ENCODE measurements at regions not wholly inside any gene's neighbourhood (a gene's known extent, or its start where the extent isn't known, plus 50 kb on each side); places are given as distances from the start of the nearest gene placed in this dataset.
"Not testable (repeated sequence)": the region's sequence is repeated elsewhere in the genome, so short reads cannot be mapped to it uniquely, and the experiment has no call there.

DNA sequence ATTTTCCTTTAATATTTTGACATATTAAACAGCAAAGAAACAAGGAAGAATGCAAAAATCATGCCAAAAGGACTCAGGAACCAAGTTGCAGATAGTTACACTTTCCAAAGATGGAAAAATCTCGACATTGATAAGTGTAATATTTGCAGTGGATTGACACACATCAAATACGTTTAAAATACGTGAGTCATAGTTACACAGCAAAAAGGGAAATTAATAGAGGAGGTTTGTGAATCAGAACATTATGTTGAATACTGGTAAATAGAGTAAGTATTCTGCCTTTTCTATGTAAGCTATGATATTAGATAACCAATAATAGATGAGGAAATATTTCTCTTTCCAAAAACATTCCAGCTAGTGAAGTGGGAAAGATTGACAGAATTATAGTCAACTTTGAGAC, 1761.3 kb upstream of the IGFBP7 start:
- no peak for DNase-seq

- no peak for DNase-seq
Measured at GRCh38 chr4:58849026-58849425, 1738.8 kb upstream of the IGFBP7 start.

DNA sequence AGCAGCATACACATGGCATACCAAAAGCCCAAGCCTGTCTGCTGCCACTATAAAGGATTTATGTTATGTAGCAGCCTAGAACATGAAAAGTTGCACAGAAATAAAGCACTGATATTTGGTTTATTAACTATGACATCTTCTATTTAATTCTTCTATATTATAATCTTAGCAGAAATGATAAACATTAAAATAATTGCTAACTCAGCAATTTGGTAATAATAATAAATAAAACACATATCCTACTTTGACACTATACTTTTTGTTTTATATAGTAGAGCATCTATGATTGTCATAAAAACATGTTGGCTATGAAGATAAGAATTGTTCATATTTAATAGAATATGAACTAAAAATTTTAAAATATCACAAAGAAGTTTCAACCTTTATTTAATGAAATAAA, 1733.3 kb upstream of the IGFBP7 start:
- DNase-seq, result no peak

GRCh38 chr4:58833126-58833525, 1722.9 kb upstream of the IGFBP7 start:
- DNase-seq, result no peak

DNA sequence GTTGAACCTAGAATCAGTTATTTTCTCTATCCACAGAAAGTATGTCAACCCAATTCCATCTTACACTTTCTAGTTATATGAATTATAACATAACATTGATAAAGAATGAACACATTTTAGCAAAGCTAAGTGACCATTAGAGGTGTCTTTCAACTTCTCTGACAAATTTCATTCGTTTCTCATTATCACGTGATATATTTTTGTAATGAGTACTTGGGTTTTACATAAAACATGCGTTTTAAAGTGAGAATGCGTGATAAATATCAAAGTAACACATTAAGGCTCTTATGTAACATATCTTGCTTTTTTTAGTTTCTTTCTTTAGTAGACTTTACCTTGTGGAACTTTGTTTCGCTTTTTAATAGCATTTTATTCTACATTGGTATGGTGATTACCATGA, 1715.1 kb upstream of the IGFBP7 start:
- no peak for DNase-seq

DNA sequence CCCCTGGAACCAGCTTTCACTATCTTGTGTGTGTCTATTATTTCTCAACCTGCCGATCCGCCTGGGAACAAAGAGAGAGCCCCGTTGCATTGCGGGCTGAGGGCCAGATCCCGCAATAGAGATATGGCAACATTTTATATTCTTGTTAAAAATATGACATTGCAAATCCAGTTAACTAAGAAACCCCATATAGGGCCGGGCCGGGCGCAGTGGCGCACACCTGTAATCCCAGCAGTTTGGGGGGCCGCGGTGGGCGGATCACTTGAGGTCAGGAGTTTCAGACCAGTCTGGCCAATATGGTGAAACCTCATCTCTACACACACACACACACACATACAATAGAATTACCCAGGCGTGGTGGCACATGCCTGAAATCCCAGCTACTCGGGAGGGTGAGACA, 1708.4 kb upstream of the IGFBP7 start:
- not testable (repeated sequence) for DNase-seq

DNA sequence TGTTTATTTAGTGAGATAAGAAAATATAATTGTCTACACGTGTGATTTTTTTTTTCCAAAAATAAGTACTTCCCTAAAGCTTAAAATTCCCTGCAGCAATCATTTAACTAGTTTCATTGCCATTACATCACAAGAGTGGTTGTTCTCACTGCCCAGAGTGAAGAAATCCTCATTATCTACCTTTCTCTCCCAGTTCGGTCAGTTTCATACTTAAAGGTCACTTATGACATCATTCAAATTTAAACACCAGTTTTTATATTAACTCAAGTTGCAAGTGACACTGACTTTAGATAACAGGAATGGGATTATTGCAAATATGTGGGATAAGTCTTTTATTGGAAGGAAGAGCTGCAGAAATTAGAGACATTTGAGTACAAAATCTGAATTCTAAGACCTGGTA, 1699.8 kb upstream of the IGFBP7 start:
- no peak for DNase-seq

DNA sequence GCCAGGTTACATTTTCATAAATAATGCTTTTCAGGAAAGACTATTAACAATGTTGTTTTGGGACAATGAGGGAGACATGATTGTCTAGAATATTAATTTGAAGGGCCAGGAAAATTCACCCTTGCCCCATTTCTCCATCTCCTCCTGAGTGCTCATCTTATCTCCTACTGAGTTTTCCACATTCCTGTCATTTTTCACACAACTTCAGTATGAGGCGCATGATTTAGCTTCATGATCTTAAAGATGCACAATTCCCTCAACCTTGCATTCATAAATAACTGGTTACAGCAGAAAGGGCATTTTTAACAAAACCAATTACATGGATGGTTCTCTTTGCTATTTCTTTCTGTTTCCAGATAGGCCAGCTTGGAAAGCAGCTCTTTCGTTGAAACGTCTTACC, 1699.2 kb upstream of the IGFBP7 start:
- DNase-seq, result no peak

- no peak for DNase-seq
Measured at GRCh38 chr4:58808817-58809216, 1698.6 kb upstream of the IGFBP7 start.

GRCh38 chr4:58807843-58808615, 1697.8 kb upstream of the IGFBP7 start:
- no peak for DNase-seq

DNA sequence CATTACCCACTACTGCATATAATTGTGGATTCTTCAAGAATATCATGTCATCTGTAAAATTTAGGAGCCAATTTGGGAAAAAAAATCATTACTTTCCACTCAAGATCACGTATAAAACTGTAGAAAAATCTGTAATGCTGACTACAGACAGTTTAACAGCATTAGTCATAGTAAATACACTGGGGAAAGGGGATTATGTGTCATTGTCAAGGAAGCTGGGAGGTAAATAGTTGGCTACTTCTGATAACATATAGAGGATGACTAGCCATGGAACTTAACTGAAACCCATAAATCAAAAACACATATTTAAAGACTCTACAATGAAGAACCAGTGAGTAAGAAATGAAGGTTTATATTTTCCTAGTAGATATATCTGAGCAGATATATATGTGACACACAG, 1666.4 kb upstream of the IGFBP7 start:
- DNase-seq, result no peak

DNA sequence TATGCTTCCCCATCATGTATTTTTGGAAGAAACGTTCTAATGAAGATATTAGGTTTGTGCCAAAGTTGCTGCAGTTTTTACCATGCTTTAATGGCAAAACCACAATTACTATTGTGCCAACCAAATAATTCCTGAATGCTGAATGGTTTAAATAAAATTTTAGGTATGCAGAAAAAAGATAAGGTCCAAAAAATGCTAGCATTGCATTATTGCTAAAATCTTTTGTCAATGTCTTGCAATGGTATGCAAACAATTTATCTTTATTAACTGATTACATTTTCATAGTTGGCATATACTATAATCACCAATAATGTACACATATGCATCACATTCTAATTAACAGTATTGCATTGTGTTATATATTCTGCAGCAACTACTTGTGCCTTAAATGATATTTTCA, 1657.4 kb upstream of the IGFBP7 start:
- DNase-seq, result no peak

DNA sequence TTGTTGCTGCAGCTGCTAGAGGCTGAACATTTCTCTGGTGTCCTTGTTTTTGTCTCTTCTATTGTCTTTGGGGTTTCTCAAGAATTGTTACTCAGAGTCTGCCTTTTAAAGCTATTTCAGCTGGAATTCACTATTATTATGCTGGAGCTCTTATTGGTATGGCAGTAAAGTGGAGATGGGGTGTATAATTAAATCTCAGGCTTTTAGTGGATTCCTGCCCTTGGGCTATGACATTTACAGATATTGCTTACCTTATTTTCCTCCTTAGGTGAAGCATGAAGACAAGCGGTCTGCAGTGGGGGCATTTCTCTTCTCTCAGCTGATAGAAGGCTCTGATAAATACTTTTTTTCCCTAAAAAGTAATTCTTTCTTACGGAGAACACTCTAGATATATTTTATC, 1656.6 kb upstream of the IGFBP7 start:
- no peak for DNase-seq

DNA sequence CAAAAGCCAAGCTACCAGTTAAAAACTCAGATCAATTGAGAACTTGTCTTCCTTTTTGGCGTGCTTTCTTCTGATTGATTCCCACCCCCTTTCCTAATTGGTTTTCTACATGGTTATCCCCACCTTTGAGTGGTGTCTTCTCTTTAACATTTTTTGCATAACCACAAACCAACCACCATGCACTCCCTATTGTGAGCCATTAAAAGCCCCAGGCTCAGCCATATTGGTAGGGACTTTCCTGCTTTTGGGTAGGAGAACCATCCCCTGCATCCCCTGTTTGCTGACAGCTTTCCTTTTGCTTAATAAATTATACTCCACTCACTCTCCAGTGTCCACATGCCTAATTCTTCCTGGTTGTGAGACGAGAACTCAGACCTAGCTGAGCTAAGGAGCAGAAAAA, 1651.4 kb upstream of the IGFBP7 start:
- no peak for DNase-seq

- DNase-seq, result no peak
Measured at GRCh38 chr4:58760737-58761136, 1650.6 kb upstream of the IGFBP7 start.

- DNase-seq, result no peak
Measured at GRCh38 chr4:58760100-58760499, 1649.9 kb upstream of the IGFBP7 start.

- DNase-seq, result peak; percentile 63
Measured at GRCh38 chr4:58749206-58749605, 1639.0 kb upstream of the IGFBP7 start.

- no peak for DNase-seq
Measured at GRCh38 chr4:58740897-58741296, 1630.7 kb upstream of the IGFBP7 start.

- DNase-seq, result no peak
Measured at GRCh38 chr4:58739275-58739674, 1629.1 kb upstream of the IGFBP7 start.

DNA sequence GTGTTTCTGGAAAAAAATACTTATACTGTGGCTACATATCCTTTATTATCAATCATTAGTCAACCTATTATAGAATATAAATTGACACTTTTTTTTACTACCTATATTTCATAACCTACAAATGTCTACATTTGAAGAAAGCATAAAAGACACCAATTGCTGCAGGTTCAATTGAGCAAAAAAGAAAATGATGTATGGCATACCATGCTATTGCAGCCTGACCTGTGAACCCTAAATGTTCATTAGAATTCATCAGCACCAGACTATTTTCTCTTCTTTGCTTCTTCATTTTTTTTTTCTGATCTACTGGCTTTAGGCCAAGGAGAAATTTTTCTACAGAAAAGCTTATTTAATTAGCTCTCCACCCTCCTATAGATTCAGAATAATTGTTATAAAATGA, 1628.2 kb upstream of the IGFBP7 start:
- no peak for DNase-seq

DNA sequence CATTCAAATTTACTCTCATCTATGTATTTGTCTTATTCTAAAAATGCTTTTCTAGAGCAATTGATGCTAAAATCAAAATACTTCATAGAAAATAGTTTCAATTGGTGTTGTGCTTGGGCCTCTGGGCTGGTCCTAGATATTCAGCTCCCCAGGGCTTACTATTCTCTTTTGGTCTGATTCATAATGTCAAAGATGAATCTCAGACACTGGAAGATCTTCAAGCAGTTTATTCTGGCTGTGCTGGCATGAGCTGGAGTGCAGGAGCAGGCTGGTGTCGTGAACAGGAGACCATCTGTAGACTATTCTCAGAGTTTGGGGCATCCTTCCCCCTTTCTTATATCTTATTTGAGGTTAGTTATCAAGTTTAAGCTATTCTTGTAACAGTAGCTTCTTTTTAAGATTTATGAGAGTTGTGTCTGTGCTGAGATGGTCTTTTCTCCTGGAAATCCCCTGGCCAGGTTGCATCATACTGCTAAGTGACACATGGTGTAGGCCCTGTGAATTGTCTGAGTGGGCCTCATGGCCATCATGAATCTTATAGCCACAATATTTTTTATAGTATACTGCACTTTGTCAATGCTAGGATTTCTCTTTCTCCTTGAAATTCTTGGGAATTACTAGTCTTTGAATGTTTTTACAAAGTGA, 1624.0 kb upstream of the IGFBP7 start:
- DNase-seq, result no peak

DNA sequence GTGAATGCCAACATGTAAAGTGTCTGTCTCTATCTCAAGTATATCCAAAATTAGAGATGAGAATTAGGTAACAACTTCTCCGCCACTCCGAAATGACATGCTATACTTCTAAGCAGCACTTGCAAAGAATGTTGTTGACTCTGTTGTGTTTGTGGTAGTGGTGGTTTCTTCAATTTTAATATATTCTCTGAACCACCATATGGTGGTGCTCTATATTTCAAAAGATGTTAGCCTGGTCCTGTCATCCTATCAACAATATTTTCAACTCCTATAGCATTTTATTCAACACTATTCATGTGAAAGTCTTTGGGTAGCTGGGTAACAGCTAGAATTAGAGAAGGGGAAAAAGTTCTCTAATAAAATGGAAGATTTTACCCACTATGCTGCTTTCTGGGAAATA, 1622.8 kb upstream of the IGFBP7 start:
- peak; percentile 17 for DNase-seq

DNA sequence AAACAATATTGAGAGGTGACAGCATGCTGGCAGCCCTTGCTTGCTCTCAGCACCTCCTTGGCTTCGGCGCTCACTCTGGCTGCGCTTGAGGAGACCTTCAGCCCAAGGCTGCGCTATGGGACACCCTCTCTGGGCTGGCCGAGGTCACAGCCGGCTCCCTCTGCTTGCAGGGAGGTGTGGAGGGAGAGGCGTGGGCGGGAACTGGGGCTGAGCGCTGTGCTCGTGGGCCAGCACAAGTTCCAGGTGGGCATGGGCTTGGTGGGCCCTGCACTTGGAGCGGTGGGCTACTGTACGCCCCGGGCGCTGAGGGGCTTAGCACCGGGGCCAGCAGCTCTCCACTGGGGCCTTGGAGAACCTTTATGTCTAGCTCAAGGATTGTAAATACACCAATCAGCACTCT, 1613.8 kb upstream of the IGFBP7 start:
- no peak for DNase-seq

DNA sequence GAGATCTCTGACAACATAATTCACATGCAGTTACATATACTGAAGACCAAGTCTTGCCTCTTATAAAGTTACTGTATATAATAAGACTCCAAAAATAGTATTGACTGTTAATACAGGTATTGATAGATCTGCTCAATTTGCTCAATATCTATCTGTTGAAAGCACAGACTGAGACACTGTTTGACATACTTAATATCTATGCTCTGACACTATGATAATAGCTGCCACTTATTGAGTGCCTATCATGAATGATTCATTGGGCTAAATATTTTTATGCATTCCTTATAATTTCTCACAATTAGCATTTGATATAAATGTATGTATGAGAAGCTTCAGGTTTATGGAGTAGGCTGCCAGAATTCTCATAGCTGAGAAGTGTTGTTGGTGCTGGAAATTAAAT, 1600.9 kb upstream of the IGFBP7 start:
- no peak for DNase-seq

DNA sequence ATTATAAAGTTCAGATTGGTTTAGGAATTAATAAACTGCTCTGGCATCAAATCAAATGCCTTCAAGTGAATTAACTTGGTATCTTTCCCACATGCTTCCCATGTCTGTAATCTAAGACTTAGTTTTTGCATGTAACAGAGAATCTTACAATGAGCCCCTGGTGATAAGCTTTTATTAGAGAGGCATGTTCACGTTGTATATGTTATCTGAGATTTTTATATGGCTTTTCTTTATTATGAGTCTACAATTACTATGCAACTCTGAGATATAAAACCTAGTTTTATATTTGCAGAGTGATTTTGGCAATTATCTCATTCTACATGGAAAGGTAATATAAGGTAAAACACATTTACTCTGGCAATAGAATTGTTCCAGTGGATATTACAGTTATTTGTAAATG, 1578.4 kb upstream of the IGFBP7 start:
- DNase-seq, result peak; percentile 16

Data from NCI-H1092 treated with DMSO at 0.1 percent for 48 hours (cell line).